ENCODE measurements at regions not wholly inside any gene's neighbourhood (a gene's known extent, or its start where the extent isn't known, plus 50 kb on each side); places are given as distances from the start of the nearest gene placed in this dataset.

- 50% methylated on average over 2 of the region's 4 CpGs; no CpG with 5 or more reads in 1 of the 2 experiments for WGBS, 2 experiments (ENCODE audit: extremely low coverage in 2 of 2, insufficient read length in 1 of 2)
- in situ Hi-C loops (cut with MboI; ENCODE audit: low sequenced_read_pairs): no loop called here
- H4K91ac ChIP-seq (ENCODE audit: insufficient read depth, low read depth, low read length): peak overlapping the region; percentile 13; the same call in 1 of the 2 replicates
Observed at GRCh38 chr7:142371586-142372377, 113.9 kb upstream of the PRSS58 start.

More at GRCh38 chr7:142371586-142372377, 113.9 kb upstream of the PRSS58 start:
- no peak overlapping the region for H3K56ac ChIP-seq (ENCODE audit: extremely low read depth, insufficient read depth, low read length)
- no peak overlapping the region for H3K14ac ChIP-seq (replicated peaks; ENCODE audit: low read depth, low read length)
- no peaks in the 10 kb centered on the region for H3K36me3 ChIP-seq (ENCODE audit: control insufficient read depth, insufficient read depth, low read length)
- dilution Hi-C loops (cut with HindIII; ENCODE audit: low sequenced_read_pairs, unreplicated experiment) (no loop called here), intact Hi-C loops (cut with micrococcal nuclease) (no loop called here)
- no peaks in the 10 kb centered on the region for H4K20me1 ChIP-seq (ENCODE audit: insufficient read depth, low read length)
- H3K4me2 ChIP-seq (ENCODE audit: low read depth, low read length): no peak overlapping the region
- no peak overlapping the region for H2AK9ac ChIP-seq (replicated peaks; ENCODE audit: low read depth, low read length, poor library complexity)
- TF ChIP-seq BHLHE40 (IDR thresholded peaks at IDR 0.05; ENCODE audit: low read depth, low read length) (no peak), MXI1 (IDR thresholded peaks at IDR 0.05; ENCODE audit: borderline replicate concordance, low read depth, low read length) (no peak), FOS (IDR thresholded peaks at IDR 0.05; ENCODE audit: low read depth, low read length) (no peak), MAFK (IDR thresholded peaks at IDR 0.05; ENCODE audit: low read depth, low read length) (no peak), CEBPB (IDR thresholded peaks at IDR 0.05; ENCODE audit: low read depth, low read length) (no peak), ELK1 (IDR thresholded peaks at IDR 0.05; ENCODE audit: borderline replicate concordance, low read depth, low read length) (no peak), POLR2A (IDR thresholded peaks at IDR 0.05; ENCODE audit: low read depth, low read length) (no peak), NFE2L2 (IDR thresholded peaks at IDR 0.05; ENCODE audit: low read depth, low read length) (no peak), CTCF (conservative IDR thresholded peaks at IDR 0.05; ENCODE audit: low read depth, low read length) (no peak), RCOR1 (IDR thresholded peaks at IDR 0.05; ENCODE audit: insufficient replicate concordance, low read length) (no peak), USF2 (IDR thresholded peaks at IDR 0.05; ENCODE audit: low read depth, low read length) (no peak), MAZ (IDR thresholded peaks at IDR 0.05; ENCODE audit: borderline replicate concordance, low read depth, low read length) (no peak), CHD1 (IDR thresholded peaks at IDR 0.05; ENCODE audit: low read depth, low read length) (no peak), SMC3 (IDR thresholded peaks at IDR 0.05; ENCODE audit: low read depth, low read length) (no peak), RFX5 (IDR thresholded peaks at IDR 0.05; ENCODE audit: low read depth, low read length) (no peak)
- no peak for DNase-seq
- peaks cover 13% of the 10 kb centered on the region; the same call in 1 of the 2 replicates for H3K9me1 ChIP-seq (ENCODE audit: insufficient read depth, low read length)
- H3K23ac ChIP-seq (ENCODE audit: low read depth, low read length): no peak overlapping the region
- no peak overlapping the region; the same call in 1 of the 2 replicates for H2BK120ac ChIP-seq (ENCODE audit: low read depth, low read length)
- no peak overlapping the region for H2BK5ac ChIP-seq (ENCODE audit: low read depth, low read length, poor library complexity, severe bottlenecking)
- POLR2A ChIA-PET (ENCODE audit: unreplicated experiment): no interaction called here
- peaks cover 8% of the 10 kb centered on the region for H3K9me3 ChIP-seq (ENCODE audit: control insufficient read depth, insufficient read depth, low read length)
- H2AFZ ChIP-seq (replicated peaks; ENCODE audit: low read length, poor library complexity): peak overlapping the region; percentile 28
- peak overlapping the region; percentile 40; the same call in 1 of the 2 replicates for H2AK5ac ChIP-seq (ENCODE audit: low read depth, low read length)
- no peaks in the 10 kb centered on the region for H3K79me1 ChIP-seq (ENCODE audit: low read depth in 1 of 2, low read length in 2 of 2)
- H2BK15ac ChIP-seq (ENCODE audit: low read depth, low read length): no peak overlapping the region; the same call in 1 of the 3 replicates
- H3K4me1 ChIP-seq (ENCODE audit: control insufficient read depth, insufficient read depth, low read length): peaks cover 15% of the 10 kb centered on the region
- CTCF ChIA-PET: interaction anchor here (1.2 kb wide), 1 partner anchor 12 kb away, joined by 4 read pairs; no protein-coding TSS in a partner anchor
- H3K4me3 ChIP-seq (ENCODE audit: insufficient read depth, low read depth, low read length): no peak overlapping the region
- H3K27me3 ChIP-seq (ENCODE audit: control insufficient read depth, insufficient read depth, low read length): no peaks in the 10 kb centered on the region
- no peak for ATAC-seq (ENCODE audit: low read depth)
- H4K5ac ChIP-seq (ENCODE audit: low read depth, low read length): no peak overlapping the region
- H3K4ac ChIP-seq (ENCODE audit: low read depth, low read length): peak overlapping the region; percentile 13; the same call in 1 of the 2 replicates
- no peak overlapping the region for H4K8ac ChIP-seq (ENCODE audit: low read depth in 2 of 2, low read length in 2 of 2)
- no peak overlapping the region; the same call in 1 of the 2 replicates for H3K18ac ChIP-seq (ENCODE audit: low read depth, low read length)
- BruUV-seq (replicated peaks): no TSS peak
- H2BK20ac ChIP-seq (ENCODE audit: low read depth, low read length): peak overlapping the region; percentile 36; the same call in 1 of the 2 replicates
- H3K27ac ChIP-seq (ENCODE audit: insufficient read depth, low read length): no peak overlapping the region
- H3K9ac ChIP-seq (ENCODE audit: low read depth, low read length): no peak overlapping the region
